ENCODE measurements at regions not wholly inside any gene's neighbourhood (a gene's known extent, or its start where the extent isn't known, plus 50 kb on each side); places are given as distances from the start of the nearest gene placed in this dataset.

DNA sequence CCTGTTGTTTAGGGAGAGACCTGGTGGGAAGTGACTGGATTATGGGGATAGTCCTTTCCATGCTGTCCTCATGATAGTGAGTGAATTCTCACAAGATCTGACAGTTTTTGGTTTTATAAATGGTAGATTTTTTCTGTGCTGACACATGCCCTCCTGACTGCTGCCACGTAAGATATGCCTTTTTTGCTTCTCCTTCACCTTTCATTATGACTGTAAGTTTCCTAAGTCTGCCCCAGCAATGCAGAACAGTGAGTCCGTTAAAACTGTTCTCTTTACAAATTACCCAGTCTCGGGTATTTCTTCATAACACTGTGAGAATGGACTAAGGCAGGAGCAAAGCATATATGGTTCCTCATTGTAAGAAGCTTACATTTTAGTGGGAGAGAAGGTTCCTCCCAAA is 1727.2 kb downstream of the NCAM2 start:
- no TSS peak for BruUV-seq (replicated peaks)
- DNase-seq (ENCODE audit: low read depth, low spot score) (no peak), ATAC-seq (no peak)
- POLR2A ChIA-PET = no interaction called here
- TF ChIP-seq TCF7L2 (IDR thresholded peaks at IDR 0.05; ENCODE audit: low read depth, low read length) (no peak), POLR2AphosphoS5 (IDR thresholded peaks at IDR 0.05; ENCODE audit: low read depth, low read length) (no peak), REST (IDR thresholded peaks at IDR 0.05; ENCODE audit: insufficient read depth in 1 of 2, low read depth in 2 of 2, low read length in 1 of 2) (no peak), CTCF (IDR thresholded peaks at IDR 0.05) (no peak), SIN3A (IDR thresholded peaks at IDR 0.05; ENCODE audit: borderline replicate concordance, insufficient read depth, low read depth, low read length) (no peak)
- no peaks in the 10 kb centered on the region for H3K27me3 ChIP-seq (ENCODE audit: control insufficient read depth, insufficient read depth, low read length)
- H3K4me3 ChIP-seq (ENCODE audit: low read depth in 2 of 2, low read length in 2 of 2) = no peak overlapping the region
- H3K4me1 ChIP-seq (ENCODE audit: control insufficient read depth, insufficient read depth, low read length) = no peaks in the 10 kb centered on the region
- CTCF ChIA-PET = no interaction called here
- in situ Hi-C loops (cut with HindIII; ENCODE audit: low pct_unique_long_range_greater_than_20kb, low sequenced_read_pairs) = no loop called here
- no peaks in the 10 kb centered on the region for H3K36me3 ChIP-seq (ENCODE audit: control insufficient read depth, insufficient read depth, low read length)
- H3K9me3 ChIP-seq (ENCODE audit: control insufficient read depth, insufficient read depth, low read depth, low read length) = no peaks in the 10 kb centered on the region
- intact Hi-C loops (cut with micrococcal nuclease; ENCODE audit: unreplicated experiment) = no loop called here
- no peak overlapping the region for H3K27ac ChIP-seq (ENCODE audit: low read length)

DNA sequence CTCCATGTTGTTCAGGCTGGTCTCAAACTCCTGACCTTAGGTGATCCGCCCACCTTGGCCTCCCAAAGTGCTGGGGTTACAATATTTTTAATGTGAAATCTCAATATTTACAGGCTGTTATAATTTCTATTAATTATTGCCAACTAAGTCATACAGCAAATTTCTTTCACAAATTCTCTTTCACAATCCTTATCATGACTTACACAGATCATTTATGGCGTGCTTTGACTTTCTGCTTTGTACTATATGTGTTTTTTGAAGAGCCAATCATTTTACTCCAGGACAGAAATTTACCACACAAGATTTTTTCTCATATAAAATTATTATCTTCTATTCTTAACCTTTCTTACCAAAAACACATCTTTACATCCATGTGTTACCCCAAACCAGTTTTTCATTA is 1729.9 kb downstream of the NCAM2 start:
- H3K27ac ChIP-seq (ENCODE audit: low read length) = no peak overlapping the region
- CTCF ChIA-PET = no interaction called here
- TF ChIP-seq TCF7L2 (IDR thresholded peaks at IDR 0.05; ENCODE audit: low read depth, low read length) = no peak
- H3K36me3 ChIP-seq (ENCODE audit: control insufficient read depth, insufficient read depth, low read length) = no peaks in the 10 kb centered on the region
- H3K27me3 ChIP-seq (ENCODE audit: control insufficient read depth, insufficient read depth, low read length) = no peaks in the 10 kb centered on the region
- POLR2A ChIA-PET = no interaction called here
- ATAC-seq (no peak), DNase-seq (ENCODE audit: low read depth, low spot score) (no peak)
- in situ Hi-C loops (cut with HindIII; ENCODE audit: low pct_unique_long_range_greater_than_20kb, low sequenced_read_pairs) = no loop called here
- H3K4me1 ChIP-seq (ENCODE audit: control insufficient read depth, insufficient read depth, low read length) = no peaks in the 10 kb centered on the region
- H3K4me3 ChIP-seq (ENCODE audit: low read depth in 2 of 2, low read length in 2 of 2) = no peak overlapping the region
- H3K9me3 ChIP-seq (ENCODE audit: control insufficient read depth, insufficient read depth, low read depth, low read length) = no peaks in the 10 kb centered on the region
- BruUV-seq (replicated peaks) = no TSS peak
- intact Hi-C loops (cut with micrococcal nuclease; ENCODE audit: unreplicated experiment) = no loop called here

DNA sequence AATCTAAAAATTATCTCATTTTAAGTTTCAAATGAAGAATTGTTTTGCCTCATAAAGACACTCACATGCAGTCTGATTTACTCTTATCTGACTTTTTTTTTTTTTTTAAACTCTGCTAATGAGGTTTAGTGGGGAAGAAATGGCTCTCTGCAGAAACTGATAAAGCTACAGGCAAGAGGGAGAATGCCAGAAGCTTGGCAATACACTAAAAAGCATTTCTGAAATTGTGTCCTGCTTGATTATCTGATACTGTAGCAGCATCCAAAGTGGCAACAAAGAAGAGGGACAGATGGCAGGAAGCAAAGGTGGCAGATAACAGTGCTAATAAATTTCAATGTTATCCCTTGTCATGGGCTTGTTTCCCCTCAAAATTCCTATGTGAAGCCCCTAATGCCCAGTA is 1744.9 kb downstream of the NCAM2 start:
- Histone ChIP-seq H3K27me3 (ENCODE audit: control insufficient read depth, insufficient read depth, low read length) (no peaks in the 10 kb centered on the region), H3K36me3 (ENCODE audit: control insufficient read depth, insufficient read depth, low read length) (no peaks in the 10 kb centered on the region), H3K4me1 (ENCODE audit: control insufficient read depth, insufficient read depth, low read length) (no peaks in the 10 kb centered on the region), H3K27ac (ENCODE audit: low read length) (no peak overlapping the region), H3K4me3 (ENCODE audit: low read depth in 2 of 2, low read length in 2 of 2) (no peak overlapping the region), H3K9me3 (ENCODE audit: control insufficient read depth, insufficient read depth, low read depth, low read length) (no peaks in the 10 kb centered on the region)
- DNase-seq (ENCODE audit: low read depth, low spot score) (no peak), ATAC-seq (no peak)
- BruUV-seq (replicated peaks) = no TSS peak
- in situ Hi-C loops (cut with HindIII; ENCODE audit: low pct_unique_long_range_greater_than_20kb, low sequenced_read_pairs) (no loop called here), intact Hi-C loops (cut with micrococcal nuclease; ENCODE audit: unreplicated experiment) (no loop called here)
- ChIA-PET CTCF (no interaction called here), POLR2A (no interaction called here)
- TF ChIP-seq POLR2AphosphoS5 (IDR thresholded peaks at IDR 0.05; ENCODE audit: low read depth, low read length) (no peak), REST (IDR thresholded peaks at IDR 0.05; ENCODE audit: insufficient read depth in 1 of 2, low read depth in 2 of 2, low read length in 1 of 2) (no peak), SIN3A (IDR thresholded peaks at IDR 0.05; ENCODE audit: borderline replicate concordance, insufficient read depth, low read depth, low read length) (no peak), TCF7L2 (IDR thresholded peaks at IDR 0.05; ENCODE audit: low read depth, low read length) (no peak), CTCF (IDR thresholded peaks at IDR 0.05) (no peak)

Measured in Panc1 (cell line).